Hepatocyte (in vitro differentiated cells): ENCODE measurements at regions not wholly inside any gene's neighbourhood (a gene's known extent, or its start where the extent isn't known, plus 50 kb on each side); places are given as distances from the start of the nearest gene placed in this dataset.

Source experiments
- CTCF ChIP-seq: fragments of 200-600 bp; sonication (generic); IDR thresholded peaks from 2 replicates; pipeline ENCODE4 v1.5.1; 2016; ENCODE audit warnings: antibody characterized with exemption, mild to moderate bottlenecking; ENCODE audit not compliant: poor library complexity
- EZH2 ChIP-seq: fragments of 200-600 bp; sonication (generic); IDR thresholded peaks from 2 replicates; pipeline ENCODE4 v1.6.1; 2016; ENCODE audit warnings: antibody characterized with exemption, mild to moderate bottlenecking, borderline replicate concordance
- EZH2phosphoT487 ChIP-seq: fragments of 200-600 bp; sonication (generic); IDR thresholded peaks from one replicate; pipeline ENCODE4 v1.6.1; 2018; ENCODE audit warnings: antibody characterized with exemption, mild to moderate bottlenecking, low read depth, moderate library complexity; ENCODE audit not compliant: unreplicated experiment, severe bottlenecking

- TF ChIP-seq CTCF (no peak), EZH2phosphoT487 (no peak), EZH2 (no peak)
These were observed 301.8 kb upstream of the CHRM3 start for GRCh38 chr1:239084459-239085080.
